Spinal cord (tissue), 9 donors: ENCODE measurements at regions not wholly inside any gene's neighbourhood (a gene's known extent, or its start where the extent isn't known, plus 50 kb on each side); places are given as distances from the start of the nearest gene placed in this dataset.

Experiments
- DNase-seq, 6 donors: peaks; one replicate each; pipeline versions ENCODE4 v3.0.0 to v3.0.0-alpha.2; 2013 to 2015; ENCODE audit warnings: low spot score in 6 of 6, low read depth in 4 of 6
- H3K27ac ChIP-seq: one replicate; pipeline ENCODE4 v1.5.1; 2013; ENCODE audit warnings: low read depth, low read length, control low read depth
- H3K27me3 ChIP-seq: one replicate; pipeline ENCODE4 v1.6.1; 2013; ENCODE audit warnings: low read length; ENCODE audit not compliant: control insufficient read depth, insufficient read depth
- H3K36me3 ChIP-seq: one replicate; pipeline ENCODE4 v1.6.1; 2013; ENCODE audit warnings: low read length; ENCODE audit not compliant: control insufficient read depth, insufficient read depth
- H3K4me1 ChIP-seq: one replicate; pipeline ENCODE4 v1.6.1; 2013; ENCODE audit warnings: low read length; ENCODE audit not compliant: control insufficient read depth, insufficient read depth
- H3K4me3 ChIP-seq: one replicate; pipeline ENCODE4 v1.5.1; 2013; ENCODE audit warnings: low read depth, low read length, control low read depth
- H3K9me3 ChIP-seq: one replicate; pipeline ENCODE4 v1.6.1; 2013; ENCODE audit warnings: low read length; ENCODE audit not compliant: control insufficient read depth, insufficient read depth
- WGBS: methylation state at CpG from one replicate; pipeline ENCODE4 v1.1.5; 2013; ENCODE audit warnings: missing lambda C conversion rate; ENCODE audit not compliant: insufficient coverage; 5-methylcytosine and 5-hydroxymethylcytosine counted together
- donor health status: healthy.

- Histone ChIP-seq H3K27me3 (no peaks in the 10 kb centered on the region), H3K4me1 (no peaks in the 10 kb centered on the region), H3K4me3 (no peak overlapping the region), H3K27ac (no peak overlapping the region), H3K36me3 (no peaks in the 10 kb centered on the region), H3K9me3 (no peaks in the 10 kb centered on the region)
- no peak for DNase-seq
- no CpG with 5 or more reads among the region's 1 CpG for WGBS
Measured at GRCh38 chr7:17618652-17618974, 320.2 kb downstream of the AHR start.

GRCh38 chr7:17619196-17619818 lies 320.9 kb downstream of the AHR start:
- 82% methylated on average over 3 of the region's 5 CpGs for WGBS
- H3K27ac ChIP-seq = no peak overlapping the region
- DNase-seq = no peak

GRCh38 chr7:17620566-17620965 lies 319.7 kb downstream of the SNX13 start:
- Histone ChIP-seq H3K9me3 (no peaks in the 10 kb centered on the region), H3K4me1 (no peaks in the 10 kb centered on the region), H3K27me3 (no peaks in the 10 kb centered on the region), H3K27ac (no peak overlapping the region), H3K4me3 (no peak overlapping the region), H3K36me3 (no peaks in the 10 kb centered on the region)
- no peak for DNase-seq
- no CpG with 5 or more reads among the region's 2 CpGs for WGBS

More at GRCh38 chr7:17619196-17619818, 320.9 kb downstream of the AHR start:
- no peaks in the 10 kb centered on the region for H3K36me3 ChIP-seq
- no peaks in the 10 kb centered on the region for H3K27me3 ChIP-seq
- no peaks in the 10 kb centered on the region for H3K4me1 ChIP-seq
- H3K9me3 ChIP-seq = no peaks in the 10 kb centered on the region
- no peak overlapping the region for H3K4me3 ChIP-seq

GRCh38 chr7:17622451-17622850 lies 317.8 kb downstream of the SNX13 start:
- Histone ChIP-seq H3K4me1 (no peaks in the 10 kb centered on the region), H3K9me3 (no peaks in the 10 kb centered on the region), H3K27me3 (no peaks in the 10 kb centered on the region), H3K27ac (no peak overlapping the region), H3K36me3 (no peaks in the 10 kb centered on the region), H3K4me3 (no peak overlapping the region)
- no peak for DNase-seq
- 89% methylated on average over 1 of the region's 2 CpGs for WGBS

- H3K36me3 ChIP-seq = no peaks in the 10 kb centered on the region
- no peaks in the 10 kb centered on the region for H3K27me3 ChIP-seq
- H3K27ac ChIP-seq = no peak overlapping the region
- H3K4me1 ChIP-seq = no peaks in the 10 kb centered on the region
- H3K9me3 ChIP-seq = no peaks in the 10 kb centered on the region
- H3K4me3 ChIP-seq = no peak overlapping the region
- no peak for DNase-seq
Measured at GRCh38 chr7:17623546-17624185, 316.6 kb downstream of the SNX13 start.

- Histone ChIP-seq H3K36me3 (no peaks in the 10 kb centered on the region), H3K4me3 (no peak overlapping the region), H3K9me3 (no peaks in the 10 kb centered on the region), H3K27ac (no peak overlapping the region), H3K27me3 (no peaks in the 10 kb centered on the region), H3K4me1 (no peaks in the 10 kb centered on the region)
- no peak for DNase-seq
Measured at GRCh38 chr7:17624379-17624778, 315.9 kb downstream of the SNX13 start.

- Histone ChIP-seq H3K9me3 (no peaks in the 10 kb centered on the region), H3K4me3 (no peak overlapping the region), H3K36me3 (no peaks in the 10 kb centered on the region), H3K27ac (no peak overlapping the region), H3K4me1 (no peaks in the 10 kb centered on the region), H3K27me3 (no peaks in the 10 kb centered on the region)
- 100% methylated on average over 1 of the region's 3 CpGs for WGBS
- DNase-seq = peak in 1 of 6 donors; percentile 28
Measured at GRCh38 chr7:17625043-17625442, 315.3 kb downstream of the SNX13 start.

- H3K27ac ChIP-seq = no peak overlapping the region
- H3K4me3 ChIP-seq = no peak overlapping the region
- H3K9me3 ChIP-seq = no peaks in the 10 kb centered on the region
- H3K36me3 ChIP-seq = no peaks in the 10 kb centered on the region
- DNase-seq = peak in 2 of 6 donors; percentile 14 to 67
- no peaks in the 10 kb centered on the region for H3K27me3 ChIP-seq
- H3K4me1 ChIP-seq = no peaks in the 10 kb centered on the region
Measured at GRCh38 chr7:17626235-17626634, 314.1 kb downstream of the SNX13 start.

- Histone ChIP-seq H3K27ac (no peak overlapping the region), H3K27me3 (no peaks in the 10 kb centered on the region), H3K4me1 (no peaks in the 10 kb centered on the region), H3K36me3 (no peaks in the 10 kb centered on the region), H3K4me3 (no peak overlapping the region), H3K9me3 (no peaks in the 10 kb centered on the region)
- 43% methylated on average over 1 of the region's 3 CpGs for WGBS
- no peak for DNase-seq
Measured at GRCh38 chr7:17631061-17631460, 309.2 kb downstream of the SNX13 start.

- no CpG with 5 or more reads among the region's 2 CpGs for WGBS
- no peaks in the 10 kb centered on the region for H3K36me3 ChIP-seq
- H3K27ac ChIP-seq = no peak overlapping the region
- H3K9me3 ChIP-seq = no peaks in the 10 kb centered on the region
- H3K27me3 ChIP-seq = no peaks in the 10 kb centered on the region
- H3K4me1 ChIP-seq = no peaks in the 10 kb centered on the region
- DNase-seq = no peak
- no peak overlapping the region for H3K4me3 ChIP-seq
Measured at GRCh38 chr7:17632384-17632783, 307.9 kb downstream of the SNX13 start.
